ENCODE measurements at regions not wholly inside any gene's neighbourhood (a gene's known extent, or its start where the extent isn't known, plus 50 kb on each side); places are given as distances from the start of the nearest gene placed in this dataset.

DNA sequence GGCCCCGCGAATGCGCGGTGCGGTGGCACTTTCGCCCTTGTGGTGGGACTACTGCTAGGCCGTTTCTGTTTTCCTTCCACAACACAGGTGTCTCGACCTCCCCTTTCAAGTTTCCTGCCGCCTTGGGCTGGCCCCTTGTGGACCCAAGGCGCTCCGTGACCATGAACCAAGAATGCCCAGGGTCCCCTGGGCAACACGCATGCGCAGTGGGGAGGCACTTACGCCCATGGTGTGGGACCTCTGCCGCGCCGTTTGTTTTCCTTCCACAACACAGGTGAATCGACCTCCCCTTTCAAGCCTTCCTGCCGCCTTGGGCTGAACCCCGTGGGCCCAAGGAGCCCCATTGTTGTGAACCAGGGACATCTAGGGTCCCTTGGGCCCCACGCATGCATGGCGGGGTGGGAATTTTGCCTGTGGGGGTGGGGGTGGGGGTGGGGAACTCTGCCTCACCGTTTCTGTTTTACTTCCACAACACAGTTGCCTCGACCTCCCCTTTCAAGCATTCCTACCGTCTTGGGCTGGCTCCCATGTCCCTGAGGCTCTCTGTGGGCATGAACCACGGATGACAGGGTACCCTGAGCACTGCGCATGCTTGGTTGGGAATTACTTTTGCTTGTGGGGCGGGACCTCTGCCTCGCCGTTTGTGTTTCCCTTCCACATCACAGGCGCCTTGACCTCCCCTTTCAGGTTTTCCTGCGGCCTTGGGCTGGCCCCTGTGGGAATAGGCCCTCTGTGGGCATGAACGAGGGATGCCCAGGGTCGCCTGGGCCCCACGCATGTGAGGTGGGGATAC, 355.1 kb downstream of the ALG10 start:
- DNase-seq (ENCODE audit: low read depth): no peak

DNA sequence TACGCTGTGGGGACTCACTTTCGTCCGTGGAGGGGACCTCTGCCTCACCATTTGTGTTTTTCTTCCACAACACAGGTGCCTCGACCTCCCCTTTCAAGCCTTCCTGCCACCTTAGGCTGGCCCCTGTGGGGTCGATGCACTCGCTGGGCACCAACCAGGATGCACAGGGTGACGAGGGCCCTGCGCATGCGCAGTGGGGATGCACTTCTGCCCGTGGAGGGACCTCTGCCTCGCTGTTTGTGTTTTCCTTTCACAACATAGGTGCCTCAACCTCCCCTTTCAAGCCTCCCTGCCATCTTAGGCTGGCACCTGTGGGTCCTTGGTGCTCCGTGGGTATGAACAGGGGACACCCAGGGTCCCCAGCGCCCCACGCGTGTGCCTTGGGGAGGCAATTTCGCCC, 356.8 kb downstream of the ALG10 start:
- no peak for DNase-seq (ENCODE audit: low read depth)

DNA sequence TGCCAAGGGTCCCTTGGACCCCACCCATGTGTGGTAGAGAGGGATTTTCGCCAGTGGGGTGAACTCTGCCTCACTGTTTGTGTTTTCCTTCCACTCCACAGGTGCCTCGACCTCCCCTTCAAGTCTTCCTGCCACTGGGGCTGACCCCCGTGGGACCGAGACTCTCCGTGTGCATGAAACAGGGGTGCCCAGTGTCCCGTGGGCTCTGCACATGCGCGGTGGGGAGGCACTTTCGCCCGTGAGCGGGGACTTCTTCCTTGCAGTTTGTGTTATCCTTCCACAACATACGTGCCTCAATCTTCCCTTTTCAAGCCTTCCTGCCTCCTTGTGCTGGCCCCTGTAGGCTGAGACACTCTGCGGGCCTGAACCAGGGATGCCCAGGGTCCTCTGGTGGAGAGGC, 362.4 kb downstream of the ALG10 start:
- DNase-seq (ENCODE audit: low read depth): no peak

DNA sequence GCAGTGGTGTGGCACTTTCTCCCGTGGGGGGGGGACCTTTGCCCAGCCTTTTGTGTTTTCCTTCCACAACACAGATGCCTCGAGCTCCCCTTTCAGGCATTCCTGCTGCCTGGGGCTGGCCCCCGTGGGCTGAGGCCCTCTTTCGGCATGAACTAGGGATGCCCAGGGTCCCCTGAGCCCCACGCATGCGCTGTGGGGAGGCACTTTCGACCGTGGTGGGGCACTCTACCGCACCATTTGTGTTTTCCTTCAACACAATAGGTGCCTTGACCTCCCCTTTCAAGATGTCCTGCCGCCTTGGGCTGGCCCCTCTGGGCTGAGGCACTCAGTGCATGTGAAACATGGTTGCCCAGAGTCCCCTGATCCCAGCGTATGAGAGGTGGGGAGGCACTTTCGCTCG, 363.7 kb downstream of the ALG10 start:
- no peak for DNase-seq (ENCODE audit: low read depth)

DNA sequence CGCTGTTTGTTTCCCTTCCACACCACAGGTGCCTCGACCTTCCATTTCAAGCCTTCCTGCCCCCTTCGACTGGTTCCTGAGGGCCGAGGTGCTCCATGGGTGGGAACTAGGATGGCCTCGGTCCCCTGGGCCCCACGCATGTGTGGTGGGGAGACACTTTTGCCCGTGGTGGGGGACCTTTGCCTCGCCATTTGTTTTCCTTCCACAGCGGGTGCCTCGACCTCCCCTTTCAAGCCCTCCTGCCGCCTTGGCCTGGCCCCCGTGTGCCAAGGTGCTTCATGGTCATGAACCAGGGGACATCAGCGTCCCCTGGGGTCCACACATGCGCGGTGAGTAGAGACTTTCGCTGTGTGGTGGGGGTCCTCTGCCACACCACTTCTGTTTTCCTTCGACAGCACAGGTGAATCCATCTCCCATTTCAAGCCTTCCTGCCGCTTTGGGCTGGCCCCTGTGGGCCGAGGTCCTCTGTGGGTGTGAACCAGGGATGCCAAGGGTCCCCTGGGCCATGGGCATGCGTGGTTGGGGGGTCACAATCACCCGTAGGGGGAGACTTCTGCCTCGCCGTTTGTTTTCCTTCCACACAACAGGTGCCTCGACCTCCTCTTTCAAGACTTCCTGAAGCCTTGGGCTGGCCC, 364.4 kb downstream of the ALG10 start:
- no peak for DNase-seq (ENCODE audit: low read depth)

DNA sequence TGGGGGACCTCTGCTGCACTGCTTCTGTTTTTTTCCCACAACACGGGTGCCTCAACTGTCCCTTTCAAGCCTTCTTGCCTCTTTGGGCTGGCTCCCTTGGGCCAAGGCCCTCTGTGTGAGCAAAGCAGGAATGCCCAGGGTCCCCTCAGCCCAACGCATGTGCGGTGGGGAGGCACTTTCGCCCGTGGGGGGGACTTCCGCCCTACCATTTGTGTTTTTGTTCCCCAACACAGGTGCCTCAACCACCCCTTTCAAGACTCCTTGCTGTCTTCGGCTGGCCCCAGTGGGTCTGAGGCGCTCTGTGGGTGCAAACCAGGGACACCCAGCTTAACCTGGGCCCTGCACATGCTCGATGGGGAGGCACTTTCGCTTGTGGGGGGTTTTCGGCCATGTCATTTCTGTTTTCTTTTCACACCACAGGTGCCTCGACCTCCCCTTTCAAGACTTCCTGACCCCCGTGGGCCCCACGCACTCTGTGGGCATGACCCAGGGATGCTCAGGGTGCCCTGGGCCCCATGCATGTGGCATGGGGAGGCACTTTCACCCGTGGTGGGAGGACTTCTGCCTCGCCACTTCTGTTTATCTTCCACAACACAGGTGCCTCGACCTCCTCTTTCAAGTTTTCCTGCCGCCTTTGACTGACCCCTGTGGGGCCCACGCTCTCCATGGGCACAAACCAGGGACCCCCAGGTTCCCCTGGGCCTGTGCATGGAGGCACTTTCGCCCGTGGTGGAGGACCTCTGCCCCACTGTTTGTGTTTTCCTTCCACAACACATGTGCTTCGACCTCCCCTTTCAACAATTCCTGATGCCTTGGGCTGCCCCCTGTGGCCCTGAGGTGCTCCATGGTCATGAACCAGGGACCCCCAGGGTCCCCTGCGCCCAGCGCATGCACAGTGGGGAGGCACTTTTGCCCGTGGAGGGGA, 365.7 kb downstream of the ALG10 start:
- DNase-seq (ENCODE audit: low read depth): no peak

DNA sequence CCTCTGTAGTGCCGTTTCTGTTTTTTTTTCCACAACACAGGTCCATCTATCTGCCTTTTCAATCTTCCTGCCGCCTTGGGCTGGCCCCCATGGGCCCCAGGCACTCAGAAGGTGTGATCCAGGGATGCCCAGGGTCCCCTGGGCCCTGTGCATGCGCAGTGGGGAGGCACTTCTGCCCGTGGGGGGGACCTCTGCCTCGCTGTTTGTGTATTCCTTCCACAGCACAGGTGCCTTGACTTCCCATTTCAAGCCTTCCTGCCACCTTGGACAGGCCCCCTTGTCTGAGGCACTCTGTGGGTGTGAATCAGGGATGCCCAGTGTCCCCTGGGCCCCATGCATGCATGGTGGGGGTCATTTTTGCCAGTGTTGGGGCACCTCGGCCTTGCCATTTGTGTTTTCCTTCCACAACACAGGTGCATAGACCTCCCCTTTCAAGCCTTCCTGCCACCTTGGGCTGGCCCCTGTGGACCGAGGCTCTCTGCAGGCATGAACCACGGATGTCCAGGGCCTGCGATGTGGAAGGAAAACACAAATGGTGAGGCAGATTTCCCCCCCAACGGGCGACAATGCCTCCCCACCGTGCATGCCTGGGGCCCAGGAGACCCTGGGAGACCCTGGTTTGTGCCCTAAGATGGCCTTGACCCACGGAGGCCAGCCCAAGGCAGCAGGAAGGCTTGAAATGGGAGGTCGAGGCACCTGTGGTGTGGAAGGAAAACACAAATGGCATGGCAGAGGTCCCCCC, 366.5 kb downstream of the ALG10 start:
- no peak for DNase-seq (ENCODE audit: low read depth)

DNA sequence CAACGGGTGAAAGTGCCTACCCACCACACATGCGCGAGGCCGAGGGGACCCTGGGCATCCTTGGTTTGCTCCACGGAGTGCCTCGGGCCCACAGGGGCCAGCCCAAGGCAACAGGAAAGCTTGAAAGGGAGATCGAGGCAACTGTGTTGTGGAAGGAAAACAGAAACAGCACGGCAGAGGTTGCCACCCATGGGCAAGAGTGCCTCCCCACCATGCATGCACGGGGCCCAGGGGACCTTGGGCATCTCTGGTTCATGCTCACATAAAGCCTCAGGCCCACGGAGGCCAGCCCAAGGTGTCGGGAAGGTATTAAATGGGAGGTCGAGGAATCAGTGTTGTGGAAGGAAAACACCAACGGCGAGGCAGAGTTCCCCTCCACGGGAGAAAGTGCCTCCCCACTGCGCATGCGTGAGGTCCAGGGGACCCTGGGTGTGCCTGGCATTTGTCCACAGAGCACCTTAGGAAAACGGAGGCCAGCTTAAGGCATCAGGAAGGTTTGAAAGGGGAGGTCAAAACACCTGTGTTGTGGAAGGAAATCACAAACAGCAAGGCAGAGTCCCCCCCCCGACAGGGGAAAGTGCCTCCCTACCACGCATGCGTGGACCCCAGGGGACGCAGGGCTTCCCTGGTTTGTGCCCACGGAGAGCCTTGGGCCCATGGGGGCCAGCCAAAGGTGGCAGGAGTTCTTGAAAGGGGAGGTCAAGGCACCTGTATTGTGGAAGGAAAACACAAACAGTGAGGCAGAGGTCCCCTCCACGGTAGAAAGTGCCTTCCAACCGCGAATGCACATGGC, 367.3 kb downstream of the ALG10 start:
- DNase-seq (ENCODE audit: low read depth): no peak

DNA sequence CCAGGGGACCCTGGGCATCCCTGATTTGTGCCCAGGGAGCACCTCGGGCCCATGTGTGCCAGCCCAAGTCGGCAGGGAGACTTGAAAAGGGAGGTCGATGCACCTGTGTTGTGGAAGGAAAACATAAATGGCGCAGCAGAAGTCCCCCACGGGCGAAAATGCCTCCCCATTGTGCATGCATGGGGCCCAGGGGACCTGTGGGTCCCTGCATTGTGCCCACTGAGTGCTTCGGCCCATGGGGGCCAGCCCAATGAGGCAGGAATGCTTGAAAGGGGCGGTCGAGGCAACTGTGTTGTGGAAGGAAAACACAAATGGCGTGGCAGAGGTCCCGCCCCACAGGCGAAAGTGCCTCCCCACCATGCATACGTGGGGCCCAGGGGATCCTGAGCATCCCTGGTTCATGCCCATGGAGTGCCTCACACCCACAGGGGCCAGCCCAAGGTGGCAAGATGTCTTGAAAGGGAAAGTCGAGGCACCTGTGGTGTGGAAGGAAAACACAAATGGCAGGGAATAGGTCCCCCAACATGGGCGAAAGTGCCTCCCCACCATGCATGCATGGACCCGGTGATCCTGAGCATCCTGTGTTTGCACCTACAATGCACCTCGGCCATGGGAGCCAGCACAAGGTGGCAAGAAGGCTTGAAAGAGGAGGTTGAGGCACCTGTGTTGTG, 368.0 kb downstream of the ALG10 start:
- DNase-seq (ENCODE audit: low read depth): no peak

DNA sequence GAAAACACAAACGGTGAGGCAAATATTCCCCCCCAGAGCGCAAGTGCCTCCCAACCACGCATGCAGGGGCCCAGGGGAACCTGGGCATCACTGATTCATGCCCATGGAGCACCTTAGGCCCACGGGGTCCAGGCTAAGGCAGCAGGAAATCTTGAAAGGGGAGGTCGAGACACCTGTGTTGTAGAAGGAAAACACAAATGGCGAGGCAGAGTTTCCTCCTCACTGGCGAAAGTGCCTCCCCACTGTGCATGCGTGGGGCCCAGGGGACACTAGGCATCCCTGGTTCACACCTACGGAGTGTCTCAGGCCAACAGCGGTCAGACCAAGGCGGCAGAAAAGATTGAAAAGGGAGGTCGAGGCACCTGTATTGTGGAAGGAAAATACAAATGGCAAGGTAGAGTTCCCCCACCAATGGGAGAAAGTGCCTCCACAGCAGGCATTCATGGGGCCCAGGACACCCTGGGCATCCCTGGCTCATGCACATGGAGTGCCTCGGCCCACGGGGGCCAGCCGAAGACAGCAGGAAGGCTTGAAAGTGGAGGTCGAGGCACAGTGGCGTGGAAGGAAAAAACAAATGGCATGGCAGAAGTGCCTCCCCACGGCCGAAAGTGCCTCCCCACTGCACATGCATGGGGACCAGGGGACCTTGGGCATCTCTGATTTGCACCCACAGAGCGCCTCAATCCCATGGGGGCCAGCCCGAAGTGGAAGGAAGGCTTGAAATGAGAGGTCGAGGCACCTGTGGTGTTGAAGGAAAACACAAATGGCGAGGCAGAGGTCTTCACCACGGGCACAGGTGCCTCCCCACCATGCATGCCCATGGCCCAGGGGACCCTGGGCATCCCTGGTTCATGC, 368.8 kb downstream of the ALG10 start:
- DNase-seq (ENCODE audit: low read depth): no peak

DNA sequence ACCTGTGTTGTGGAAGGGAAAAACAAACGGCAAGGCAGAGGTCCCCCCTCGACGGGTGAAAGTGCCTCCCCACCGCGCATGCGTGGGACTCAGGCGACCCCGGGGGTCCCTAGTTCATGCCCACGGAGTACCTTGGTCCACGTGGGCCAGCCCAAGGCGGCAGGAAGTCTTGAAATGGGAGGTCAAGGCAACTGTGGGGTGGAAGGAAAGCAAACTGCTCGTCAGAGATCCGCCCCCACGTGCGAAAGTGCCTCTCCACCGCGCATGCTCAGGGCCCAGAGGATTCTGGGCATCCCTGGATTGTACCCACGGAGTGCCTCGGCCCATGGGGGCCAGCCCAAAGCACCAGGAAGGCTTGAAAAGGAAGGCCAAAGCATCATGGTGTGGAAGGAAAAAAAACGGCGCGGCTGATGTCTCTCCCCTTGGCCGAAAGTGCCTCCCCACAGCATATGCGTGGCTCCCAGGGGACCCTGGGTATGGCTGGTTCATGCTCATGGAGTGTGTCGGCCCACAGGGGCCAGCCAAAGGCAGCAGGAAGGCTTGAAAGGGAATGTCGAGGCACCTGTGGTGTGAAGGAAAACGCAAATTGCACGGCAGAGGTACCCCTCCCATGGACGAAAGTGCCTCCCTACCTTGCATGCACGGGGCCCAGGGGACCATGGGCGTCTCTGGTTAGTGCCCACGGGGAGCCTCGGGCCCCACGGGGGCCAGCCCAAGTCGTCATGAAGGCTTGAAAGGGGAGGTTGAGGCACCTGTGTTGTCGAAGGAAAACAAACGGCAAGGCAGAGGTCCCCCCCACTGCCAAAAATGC, 369.7 kb downstream of the ALG10 start:
- DNase-seq (ENCODE audit: low read depth): no peak

DNA sequence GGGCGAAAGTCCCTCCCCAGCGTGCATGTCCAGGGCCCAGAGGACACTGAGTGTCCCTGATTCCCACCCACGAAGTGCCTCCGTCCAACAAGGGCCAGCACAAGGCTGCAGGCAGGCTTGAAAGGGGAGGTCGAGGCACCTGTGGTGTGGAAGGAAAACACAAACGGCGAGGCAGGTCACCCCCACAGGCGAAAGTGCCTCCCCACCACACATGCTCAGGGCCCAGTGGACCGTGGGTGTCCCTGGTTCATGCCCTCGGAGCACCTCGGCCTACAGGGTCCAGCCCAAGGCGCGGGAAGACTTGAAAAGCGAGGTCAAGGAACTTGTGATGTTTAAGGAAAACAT, 370.4 kb downstream of the ALG10 start:
- DNase-seq (ENCODE audit: low read depth): no peak

DNA sequence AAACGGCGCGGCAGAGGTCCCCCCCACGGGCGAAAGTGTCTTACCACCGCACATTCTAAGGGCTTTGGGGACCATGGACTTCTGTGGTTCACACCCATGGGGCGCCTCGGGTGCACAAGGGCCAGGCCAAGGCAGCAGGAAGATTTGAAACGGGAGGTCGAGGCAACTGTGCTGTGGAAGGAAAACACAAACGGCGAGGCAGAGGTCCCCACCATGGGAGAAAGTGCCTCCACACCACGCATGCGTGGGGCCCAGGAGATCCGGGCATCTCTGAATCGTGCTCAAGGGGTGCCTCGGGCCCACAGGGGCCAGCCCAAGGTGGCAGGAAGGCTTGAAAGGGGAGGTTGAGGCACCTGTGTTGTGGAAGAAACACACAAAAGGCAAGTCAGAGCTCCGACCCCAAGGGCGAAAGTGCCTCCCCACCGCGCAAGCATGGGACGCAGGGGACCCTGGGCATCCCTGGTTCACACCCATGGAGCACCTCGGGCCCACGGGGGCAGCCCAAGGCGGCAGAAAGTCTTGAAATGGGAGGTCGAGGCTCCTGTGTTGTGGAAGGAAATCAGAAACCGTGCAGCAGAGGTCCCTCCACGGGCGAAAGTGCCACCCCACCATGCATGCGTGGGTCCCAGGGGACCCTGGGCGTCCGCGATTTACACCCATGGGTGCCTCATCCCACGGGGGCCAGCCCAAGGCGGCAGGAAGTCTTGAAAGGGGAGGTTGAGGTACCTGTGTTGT, 371.0 kb downstream of the ALG10 start:
- DNase-seq (ENCODE audit: low read depth): no peak

DNA sequence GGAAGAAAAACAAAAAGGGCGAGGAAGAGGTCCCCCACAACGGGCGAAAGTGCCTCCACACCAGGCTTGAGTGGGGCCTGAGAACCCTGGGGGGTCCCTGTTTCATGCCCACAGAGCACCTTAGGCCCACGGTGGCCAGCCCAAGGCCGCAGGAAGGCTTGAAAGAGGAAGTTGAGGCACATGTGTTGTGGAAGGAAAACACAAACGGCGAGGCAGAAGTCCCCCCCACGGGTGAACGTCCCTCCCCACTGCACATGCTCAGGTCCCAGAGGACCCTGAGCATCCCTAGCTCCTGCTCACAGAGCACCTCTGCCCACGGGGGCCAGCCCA, 371.5 kb downstream of the ALG10 start:
- DNase-seq (ENCODE audit: low read depth): no peak

DNA sequence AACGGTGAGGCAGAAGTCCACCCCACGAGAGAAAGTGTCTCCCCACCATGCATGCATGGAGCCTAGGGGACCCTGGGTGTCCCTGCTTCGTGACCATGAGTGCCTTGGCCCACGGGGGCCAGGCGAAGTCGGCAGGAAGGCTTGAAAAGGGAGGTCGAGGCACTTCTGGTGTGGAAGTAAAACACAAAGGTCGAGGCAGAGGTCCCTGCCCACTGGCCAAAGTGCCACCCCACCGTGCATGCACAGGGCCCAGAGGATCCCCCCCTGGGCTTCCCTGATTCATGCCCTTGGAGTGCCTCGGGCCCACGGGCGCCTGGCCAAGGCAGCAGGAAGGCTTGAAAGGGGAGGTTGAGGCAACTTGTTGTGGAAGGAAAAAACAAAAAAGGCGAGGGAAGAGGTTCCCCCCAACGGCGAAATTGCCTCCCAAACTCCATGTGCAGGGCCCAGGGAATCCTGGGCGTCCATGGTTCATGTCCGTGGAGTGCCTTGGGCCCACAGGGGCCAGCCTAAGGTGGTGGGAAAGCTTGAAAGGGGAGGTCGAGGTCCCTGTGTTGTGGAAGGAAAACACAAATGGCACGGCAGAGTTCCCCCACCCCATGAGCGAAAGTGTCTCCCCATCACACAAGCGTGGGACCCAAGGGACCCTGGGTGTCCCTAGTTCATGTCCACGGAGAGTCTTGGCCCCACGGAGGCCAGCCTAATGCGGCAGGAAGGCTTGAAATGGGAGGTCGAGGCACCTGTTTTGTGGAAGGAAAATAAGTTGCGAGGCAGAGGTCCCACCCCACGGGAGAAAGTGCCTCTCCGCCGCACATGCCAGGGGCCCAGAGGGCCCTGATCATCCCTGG, 372.1 kb downstream of the ALG10 start:
- DNase-seq (ENCODE audit: low read depth): no peak

DNA sequence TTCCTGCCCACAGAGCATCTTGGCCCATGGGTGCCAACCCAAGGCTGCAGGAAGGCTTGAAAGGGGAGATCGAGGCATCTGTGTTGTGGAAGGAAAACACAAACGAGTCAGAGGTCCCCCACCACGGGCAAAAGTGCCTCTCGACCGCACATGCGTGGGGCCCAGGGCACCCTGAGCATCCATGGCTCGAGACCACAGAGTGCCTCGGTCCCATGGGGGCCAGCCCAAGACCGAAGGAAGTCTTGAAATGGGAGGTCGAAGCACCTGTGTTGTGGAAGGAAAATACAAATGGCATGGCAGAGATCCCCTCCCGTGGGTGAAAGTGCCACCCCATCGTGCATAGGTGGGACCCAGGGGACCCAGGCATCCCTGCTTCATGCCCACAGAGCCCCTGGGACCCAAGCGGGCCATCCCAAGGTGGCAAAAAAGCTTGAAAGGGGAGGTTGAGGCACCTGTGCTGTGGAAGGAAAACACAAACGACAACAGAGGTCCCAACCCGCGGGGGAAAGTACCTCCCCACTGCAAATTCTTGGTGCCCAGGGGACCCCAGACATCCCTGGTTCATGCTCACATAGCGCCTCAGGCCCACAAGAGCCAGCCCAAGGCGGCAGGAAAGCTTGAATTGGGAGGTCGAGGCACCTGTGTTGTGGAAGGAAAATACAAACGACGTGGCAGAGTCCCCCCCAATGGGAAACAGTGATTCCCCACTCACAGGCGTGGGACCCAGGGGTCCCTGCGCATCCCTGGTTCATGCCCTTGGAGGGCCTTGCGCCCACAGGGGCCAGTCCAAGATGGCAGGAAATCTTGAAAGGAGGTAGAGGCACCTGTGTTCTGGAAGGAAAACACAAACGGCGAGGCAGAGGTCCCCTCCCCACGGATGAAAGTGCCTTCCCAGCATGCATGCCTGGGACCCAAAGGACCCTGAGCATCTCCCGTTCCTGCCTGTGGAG, 373.0 kb downstream of the ALG10 start:
- DNase-seq (ENCODE audit: low read depth): no peak

Data from HS-27A (cell line).